ENCODE measurements at regions not wholly inside any gene's neighbourhood (a gene's known extent, or its start where the extent isn't known, plus 50 kb on each side); places are given as distances from the start of the nearest gene placed in this dataset.

- no peak for DNase-seq
- ATAC-seq: no peak
- intact Hi-C loops (cut with micrococcal nuclease): no loop called here
Observed at GRCh38 chr12:16495196-16495595, 110.8 kb downstream of the LMO3 start.
